GM18519 (cell line): ENCODE measurements at regions not wholly inside any gene's neighbourhood (a gene's known extent, or its start where the extent isn't known, plus 50 kb on each side); places are given as distances from the start of the nearest gene placed in this dataset.

Experiments used
- ATAC-seq: cut with Tn5 transposase; IDR thresholded peaks from one replicate; pipeline ENCODE4 v1.9.1; 2021; ENCODE audit warnings: mild to moderate bottlenecking, moderate library complexity; ENCODE audit not compliant: unreplicated experiment, low FRiP score

DNA sequence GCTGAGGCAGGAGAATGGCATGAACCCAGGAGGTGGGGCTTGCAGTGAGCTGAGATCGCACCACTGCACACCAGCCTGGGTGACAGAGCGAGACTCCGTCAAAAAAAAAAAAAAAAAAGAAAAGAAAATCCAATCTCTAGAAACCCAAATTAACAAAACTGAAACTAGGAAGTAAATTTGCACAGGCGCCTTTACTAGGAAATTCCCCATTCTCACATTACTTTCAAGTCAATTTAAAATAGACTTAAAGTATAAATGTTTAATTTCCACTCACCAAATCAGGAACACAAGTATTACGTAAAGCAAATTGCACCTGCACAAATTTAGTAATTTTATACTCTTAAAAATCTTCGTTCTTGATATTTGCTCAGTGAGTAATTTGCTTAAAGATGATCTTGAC lies 67.8 kb upstream of the BCAR3 start:
- no peak for ATAC-seq

DNA sequence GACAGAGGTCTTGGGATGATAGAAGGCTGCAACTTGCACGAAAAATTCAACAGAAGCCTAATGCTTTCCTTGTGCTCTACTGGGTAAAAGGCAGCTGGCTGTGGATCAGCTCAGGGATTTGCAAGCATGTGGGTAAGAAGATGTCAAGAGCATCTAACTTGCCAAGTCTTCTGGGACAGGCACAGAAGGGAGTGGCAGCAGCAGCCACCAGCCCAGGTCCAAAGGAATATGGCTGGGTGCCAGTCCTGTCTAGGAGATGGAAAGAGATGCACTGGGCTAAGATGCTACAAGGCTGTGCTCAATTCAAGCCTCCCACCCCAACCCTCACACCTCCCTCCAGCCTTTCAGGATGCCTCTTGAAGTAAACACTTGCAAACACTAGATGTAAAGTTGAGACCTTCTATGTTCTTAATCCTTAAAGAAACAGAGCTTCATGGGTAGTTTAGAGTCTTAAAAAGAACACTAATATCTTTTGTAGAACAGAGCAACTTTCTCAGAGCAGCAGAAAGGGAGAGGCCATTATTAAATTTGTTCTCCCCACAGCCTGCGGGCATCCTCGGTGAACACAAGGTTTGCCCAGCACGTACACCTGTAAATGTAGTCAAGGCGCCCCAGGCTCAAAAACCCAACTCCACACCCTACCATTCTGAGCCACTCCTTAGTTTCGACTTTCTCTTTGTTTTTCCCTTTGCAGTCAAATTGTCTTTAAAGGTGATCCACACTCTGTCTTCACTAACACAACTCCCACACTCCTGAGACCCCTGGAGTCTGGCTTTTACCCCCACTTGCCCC lies 64.6 kb upstream of the BCAR3 start:
- ATAC-seq, result no peak

GRCh38 chr1:93744299-93744988 lies 62.8 kb upstream of the BCAR3 start:
- ATAC-seq, result no peak

DNA sequence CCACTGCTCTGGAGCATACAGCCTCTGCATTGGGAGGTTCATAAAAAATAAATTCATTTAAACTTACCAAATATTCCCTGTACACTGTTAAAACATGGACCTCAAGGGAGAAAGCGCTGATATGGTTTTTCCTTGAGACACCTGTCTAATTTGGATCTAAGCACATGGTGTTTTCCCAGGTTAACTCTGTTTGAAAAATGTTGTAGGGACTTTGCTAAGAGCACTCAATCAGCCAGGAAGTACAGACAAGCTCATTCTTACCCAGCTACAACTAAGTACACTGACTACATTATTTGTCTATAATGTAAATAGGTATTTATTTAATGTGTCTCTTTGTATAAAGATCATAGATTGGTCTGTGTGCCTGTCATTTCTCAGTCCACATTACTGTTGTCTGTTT lies 61.8 kb upstream of the BCAR3 start:
- ATAC-seq, result no peak

DNA sequence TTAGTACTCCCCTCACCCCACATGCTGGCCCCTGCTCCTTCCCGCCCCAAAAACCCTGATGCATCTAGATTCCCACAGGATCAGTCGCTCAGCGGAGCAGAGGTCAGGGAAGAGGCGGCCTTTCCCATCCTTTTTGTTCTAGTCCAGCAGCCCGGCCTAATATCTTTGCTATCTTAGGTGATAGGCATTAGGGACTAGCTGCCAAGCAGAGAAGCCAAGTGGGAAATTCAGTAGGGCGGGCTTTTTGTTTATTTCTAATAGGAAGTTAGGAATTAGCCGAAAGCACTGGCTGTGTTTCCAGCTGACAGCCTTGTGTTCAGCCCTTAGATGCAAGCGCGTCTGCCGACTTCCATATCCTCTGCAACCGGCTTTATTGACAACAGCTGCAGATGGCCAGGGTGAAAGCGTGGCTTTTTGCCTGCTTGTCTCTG lies 59.0 kb upstream of the BCAR3 start:
- no peak for ATAC-seq

GRCh38 chr1:93740157-93740556 lies 58.5 kb upstream of the BCAR3 start:
- no peak for ATAC-seq

- ATAC-seq, result no peak
These were observed 57.8 kb upstream of the BCAR3 start for GRCh38 chr1:93739472-93739871.

DNA sequence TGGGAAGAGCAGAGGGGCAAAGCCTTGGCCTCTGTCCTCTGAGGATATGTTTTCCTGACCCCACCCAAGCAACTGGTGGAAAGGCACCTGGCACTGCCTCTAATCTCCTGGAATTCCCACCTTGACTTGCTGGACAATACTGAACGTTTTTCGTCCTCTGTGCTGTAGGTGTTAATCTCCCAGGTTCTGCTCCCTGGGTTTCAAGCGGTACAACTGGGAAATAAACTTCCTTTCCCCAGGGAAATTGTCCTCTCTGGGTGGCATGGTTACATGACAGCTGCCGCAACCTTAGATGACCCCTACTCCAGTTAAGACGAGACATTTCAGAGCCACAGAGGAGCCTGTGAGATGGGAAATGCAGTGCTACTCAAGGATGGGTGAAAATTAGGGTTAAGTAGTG lies 57.3 kb upstream of the BCAR3 start:
- ATAC-seq, result no peak

DNA sequence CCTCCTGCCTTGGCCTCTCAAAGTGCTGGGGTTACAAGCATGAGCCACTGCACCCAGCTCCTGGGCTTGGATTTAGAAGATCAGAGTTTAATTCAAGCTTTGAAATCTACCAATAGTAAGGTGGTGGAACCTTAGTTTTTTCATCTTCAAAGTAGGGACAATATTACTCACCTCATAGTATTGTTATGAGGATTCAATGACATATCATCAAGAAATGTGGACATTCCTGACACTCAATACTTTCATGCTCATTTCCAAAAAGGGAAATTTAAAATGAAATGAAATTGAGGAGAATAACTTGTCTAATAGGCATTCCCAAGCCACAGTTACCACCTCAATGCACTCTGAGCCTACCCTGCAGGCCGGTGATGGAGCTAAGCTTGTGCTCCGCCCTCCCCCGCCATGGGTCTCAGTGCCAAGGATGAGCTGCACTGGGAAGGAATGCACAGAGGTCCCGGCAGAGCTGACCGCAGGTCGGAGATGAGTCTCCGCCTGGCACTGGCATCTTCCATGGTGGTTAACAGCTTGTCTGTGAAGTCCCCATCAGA lies 56.5 kb upstream of the BCAR3 start:
- no peak for ATAC-seq

- no peak for ATAC-seq
These were observed 54.1 kb upstream of the BCAR3 start for GRCh38 chr1:93735722-93736121.

DNA sequence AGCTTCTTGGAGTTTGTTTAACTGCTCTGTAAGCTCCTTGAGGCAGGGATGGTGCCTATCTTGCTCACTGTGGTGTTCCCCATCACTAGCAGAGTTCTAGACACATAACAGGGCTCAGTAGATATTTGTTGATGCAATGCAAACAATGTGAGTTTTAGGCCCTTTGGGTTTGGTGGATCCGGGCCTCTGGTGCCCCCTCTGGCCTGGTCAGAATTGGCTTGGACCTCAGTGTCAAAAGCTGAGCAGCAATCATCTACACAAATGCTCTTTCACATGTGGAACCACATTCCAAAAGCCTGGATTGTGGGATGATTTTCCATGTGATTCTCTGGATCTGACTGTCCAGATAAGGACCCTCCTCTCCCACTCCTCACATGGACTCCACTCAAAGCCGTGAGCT lies 53.4 kb upstream of the BCAR3 start:
- no peak for ATAC-seq

DNA sequence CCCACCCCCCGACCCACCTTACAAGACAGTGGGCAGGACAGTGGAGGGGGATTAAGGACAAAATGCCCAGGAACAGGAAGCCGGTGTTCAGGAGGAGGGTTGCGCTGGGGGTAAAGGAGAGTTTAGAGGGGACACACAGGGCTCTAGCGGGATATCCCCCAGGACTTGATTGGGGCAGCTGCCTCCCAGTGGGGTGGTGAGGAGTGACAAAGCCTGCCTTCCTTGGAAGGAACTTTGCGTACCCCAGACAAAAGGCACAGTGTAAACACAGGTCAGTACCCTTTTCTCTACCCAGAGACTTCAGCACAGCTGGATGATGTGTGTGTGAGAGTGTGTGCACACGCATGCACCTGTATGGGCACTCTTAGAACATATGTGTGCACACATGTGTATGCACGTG lies 51.7 kb upstream of the BCAR3 start:
- no peak for ATAC-seq

DNA sequence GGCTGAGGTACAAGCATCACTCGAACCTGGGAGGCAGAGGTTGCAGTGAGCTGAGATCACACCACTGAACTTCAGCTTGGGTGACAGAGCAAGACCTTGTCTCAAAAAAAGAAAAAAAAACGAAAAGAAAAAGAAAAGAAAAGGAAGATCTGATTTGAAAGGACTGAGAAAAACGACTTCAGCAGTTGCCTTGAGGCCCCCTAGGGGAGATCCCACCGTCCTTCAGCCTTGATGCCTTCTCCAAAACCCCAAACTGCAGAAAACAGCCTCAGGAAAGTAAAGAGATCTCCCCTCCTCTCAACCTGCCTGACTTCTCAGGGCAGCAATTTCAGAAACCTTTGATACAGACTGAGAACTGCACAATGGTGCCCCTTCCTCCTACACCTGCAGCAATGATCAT lies 50.9 kb upstream of the BCAR3 start:
- ATAC-seq, result no peak
